ENCODE measurements at regions not wholly inside any gene's neighbourhood (a gene's known extent, or its start where the extent isn't known, plus 50 kb on each side); places are given as distances from the start of the nearest gene placed in this dataset.

DNA sequence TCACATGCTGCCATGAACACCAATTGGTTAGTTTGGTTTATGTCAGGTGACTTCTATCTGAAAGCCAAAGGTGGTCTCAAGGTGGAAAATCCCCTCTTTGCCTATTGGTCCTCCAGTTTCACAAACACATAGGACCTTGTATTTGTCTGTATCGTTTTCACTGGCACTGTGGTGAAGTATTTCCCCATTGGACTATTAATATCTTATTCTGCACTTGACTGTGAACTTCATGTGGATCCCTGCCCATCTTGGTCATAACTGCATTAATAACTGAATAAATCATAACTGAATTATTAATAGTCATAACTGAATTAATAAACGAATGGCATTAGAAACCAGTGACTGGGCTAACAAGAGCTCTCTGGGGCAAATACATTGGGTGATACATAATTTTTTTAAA is 341.3 kb upstream of the ADAMTS9 start:
- TF ChIP-seq, protein P1, sequence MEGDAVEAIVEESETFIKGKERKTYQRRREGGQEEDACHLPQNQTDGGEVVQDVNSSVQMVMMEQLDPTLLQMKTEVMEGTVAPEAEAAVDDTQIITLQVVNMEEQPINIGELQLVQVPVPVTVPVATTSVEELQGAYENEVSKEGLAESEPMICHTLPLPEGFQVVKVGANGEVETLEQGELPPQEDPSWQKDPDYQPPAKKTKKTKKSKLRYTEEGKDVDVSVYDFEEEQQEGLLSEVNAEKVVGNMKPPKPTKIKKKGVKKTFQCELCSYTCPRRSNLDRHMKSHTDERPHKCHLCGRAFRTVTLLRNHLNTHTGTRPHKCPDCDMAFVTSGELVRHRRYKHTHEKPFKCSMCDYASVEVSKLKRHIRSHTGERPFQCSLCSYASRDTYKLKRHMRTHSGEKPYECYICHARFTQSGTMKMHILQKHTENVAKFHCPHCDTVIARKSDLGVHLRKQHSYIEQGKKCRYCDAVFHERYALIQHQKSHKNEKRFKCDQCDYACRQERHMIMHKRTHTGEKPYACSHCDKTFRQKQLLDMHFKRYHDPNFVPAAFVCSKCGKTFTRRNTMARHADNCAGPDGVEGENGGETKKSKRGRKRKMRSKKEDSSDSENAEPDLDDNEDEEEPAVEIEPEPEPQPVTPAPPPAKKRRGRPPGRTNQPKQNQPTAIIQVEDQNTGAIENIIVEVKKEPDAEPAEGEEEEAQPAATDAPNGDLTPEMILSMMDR (IDR thresholded peaks at IDR 0.05; ENCODE audit: low read depth): no peak

DNA sequence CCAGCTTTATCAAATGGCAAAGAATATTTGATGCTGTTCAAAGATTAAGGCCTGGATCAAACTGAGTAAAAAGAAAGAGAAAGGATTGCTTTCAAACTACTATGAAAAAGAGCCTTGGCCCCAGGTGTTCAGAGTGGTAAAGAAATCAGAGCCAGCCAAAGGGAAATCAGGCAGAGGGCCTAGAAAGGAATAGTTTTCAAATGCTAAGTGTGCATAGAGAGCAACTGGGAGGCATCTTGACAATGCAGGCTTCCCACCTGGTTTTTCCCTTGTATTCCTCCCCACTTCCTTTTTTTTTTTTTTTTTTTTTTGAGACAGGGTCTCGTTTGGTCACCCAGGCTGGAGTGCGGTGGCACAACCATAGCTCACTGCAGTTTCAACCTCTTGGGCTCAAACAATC is 340.2 kb upstream of the ADAMTS9 start:
- TF ChIP-seq, protein P1 (IDR thresholded peaks at IDR 0.05; ENCODE audit: low read depth): no peak

DNA sequence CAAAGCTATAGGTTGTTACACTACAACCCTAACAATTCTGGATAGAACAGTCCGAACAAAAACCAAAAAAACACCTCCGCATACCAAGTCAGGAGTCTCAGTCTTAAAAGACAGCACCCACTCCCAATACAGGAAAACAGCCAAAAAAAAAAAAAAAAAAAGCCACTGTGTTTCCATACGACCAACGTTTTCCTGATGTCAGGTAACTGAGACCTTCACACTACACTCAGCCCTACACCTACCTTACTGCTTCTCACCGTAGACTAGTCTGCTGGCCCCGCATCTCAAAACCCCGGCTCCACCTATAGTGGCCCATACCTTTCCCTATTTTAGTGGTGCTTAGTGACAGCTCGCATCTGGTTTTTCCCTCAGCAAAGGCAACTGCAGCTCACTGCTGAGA is 339.5 kb upstream of the ADAMTS9 start:
- TF ChIP-seq, protein P1 (IDR thresholded peaks at IDR 0.05; ENCODE audit: low read depth): no peak

DNA sequence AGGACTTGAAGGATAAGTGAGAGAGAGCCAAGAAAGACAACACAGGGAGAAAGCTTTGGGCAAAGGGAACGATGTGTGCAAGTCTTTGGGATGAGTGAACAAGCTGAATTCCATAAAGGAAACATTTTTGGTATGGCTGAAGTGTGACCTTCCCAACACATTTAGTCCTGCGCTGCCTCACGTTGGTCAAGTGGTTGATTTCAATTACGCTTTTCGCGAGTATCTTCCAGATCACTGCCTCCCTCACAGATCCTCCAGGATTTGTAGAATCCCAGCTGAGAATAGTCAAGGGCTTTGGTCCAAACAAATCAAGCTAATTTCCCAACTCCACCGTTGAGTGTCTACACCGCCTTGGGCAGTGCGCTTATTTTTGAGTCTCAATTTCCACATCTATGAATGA is 338.4 kb upstream of the ADAMTS9 start:
- TF ChIP-seq, protein P1 (IDR thresholded peaks at IDR 0.05; ENCODE audit: low read depth): no peak

DNA sequence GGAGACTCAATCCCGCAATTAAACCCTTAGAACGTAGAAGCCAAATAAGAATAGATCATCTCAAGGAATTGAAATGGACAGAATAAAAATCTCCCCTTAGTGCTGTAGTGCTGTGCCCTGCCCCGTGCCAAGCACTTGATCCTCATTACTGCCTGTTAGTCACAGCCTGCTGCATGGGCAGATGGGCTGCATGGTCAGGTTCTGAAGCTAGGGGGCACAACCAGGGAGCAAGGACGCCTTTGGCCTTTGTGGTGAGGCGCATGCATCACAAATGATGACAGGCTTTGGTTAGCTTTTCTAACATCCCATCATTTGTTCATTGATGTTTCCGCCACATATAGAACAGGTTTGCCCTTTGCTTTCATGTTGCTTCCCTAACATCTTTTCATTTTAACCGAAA is 336.3 kb upstream of the ADAMTS9 start:
- TF ChIP-seq, protein P1 (IDR thresholded peaks at IDR 0.05; ENCODE audit: low read depth): no peak

DNA sequence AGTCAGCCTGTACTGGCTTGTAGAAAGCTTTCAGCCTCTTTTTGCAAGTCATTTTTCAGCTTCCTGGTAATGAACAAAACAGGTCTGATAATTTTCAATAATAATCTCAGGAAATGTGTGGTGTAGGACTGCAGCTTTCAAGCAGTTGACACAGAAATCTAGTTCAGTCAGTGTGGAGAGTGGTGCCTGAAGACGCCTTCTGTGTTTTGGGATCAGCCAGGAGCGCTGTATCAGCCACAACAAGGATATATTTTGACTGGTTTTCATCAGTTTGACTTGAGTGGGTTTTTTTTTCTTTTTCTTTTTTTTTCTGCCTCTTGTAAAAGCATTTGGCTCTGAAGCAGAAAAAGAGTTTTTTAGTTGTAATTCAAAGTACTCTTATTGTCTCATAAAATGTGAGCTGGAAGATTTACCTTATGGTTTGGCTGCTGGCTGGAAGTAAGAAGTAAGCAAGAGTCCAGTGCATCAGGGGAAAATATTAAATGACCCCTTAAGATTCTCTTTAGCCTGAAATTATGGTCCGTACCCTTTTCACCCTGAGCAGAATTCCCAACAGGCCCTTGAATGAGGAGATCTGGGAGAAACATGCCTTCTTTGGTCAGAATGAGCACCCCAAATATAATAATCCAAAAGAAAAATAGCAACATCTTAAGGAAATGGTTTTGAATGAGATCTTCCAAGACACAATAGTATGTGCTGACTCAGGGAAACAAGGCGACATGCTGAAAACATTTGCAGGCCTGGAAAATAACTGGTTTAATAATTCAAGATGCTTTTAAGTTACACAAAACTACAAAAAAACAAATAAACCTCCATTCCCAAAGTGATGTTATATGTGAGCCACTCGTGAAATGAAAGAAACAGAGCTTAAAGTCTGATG is 332.7 kb upstream of the ADAMTS9 start:
- TF ChIP-seq, protein P1 (IDR thresholded peaks at IDR 0.05; ENCODE audit: low read depth): no peak

DNA sequence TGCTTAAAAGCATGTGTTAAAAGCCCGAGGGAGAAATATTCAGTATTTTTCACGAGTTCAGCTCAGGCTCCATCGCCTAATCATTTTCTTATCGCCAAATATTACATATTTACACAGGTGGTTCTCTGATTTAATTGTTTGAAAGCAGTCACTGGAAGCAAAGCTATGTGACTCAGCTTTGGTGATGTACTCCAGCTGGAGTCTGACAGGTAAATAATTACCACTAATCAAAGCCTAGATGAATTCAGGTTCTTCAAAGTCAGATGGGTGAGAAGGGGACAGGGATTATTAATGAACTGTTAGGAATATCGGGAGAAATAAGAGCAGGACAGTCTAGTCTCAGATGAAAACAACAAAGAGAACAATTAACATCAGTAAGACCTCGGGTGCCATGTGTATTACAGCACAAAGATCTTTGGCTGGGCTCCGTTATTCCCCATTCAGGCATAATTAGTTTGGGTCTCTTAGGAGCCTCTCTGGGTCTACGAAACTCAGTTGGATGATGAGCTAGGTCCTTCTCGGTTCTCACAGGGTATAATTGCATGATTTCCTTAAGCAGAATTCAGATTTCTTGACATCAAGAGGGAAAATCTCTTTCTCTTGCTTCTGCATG is 331.7 kb upstream of the ADAMTS9 start:
- TF ChIP-seq, protein P1 (IDR thresholded peaks at IDR 0.05; ENCODE audit: low read depth): no peak

Measured in subcutaneous adipose tissue (tissue), 1 donor.